Right kidney (tissue), 1 donor: ENCODE measurements at regions not wholly inside any gene's neighbourhood (a gene's known extent, or its start where the extent isn't known, plus 50 kb on each side); places are given as distances from the start of the nearest gene placed in this dataset.
"Not testable (repeated sequence)": the region's sequence is repeated elsewhere in the genome, so short reads cannot be mapped to it uniquely, and the experiment has no call there.

Source experiments
- DNase-seq: peaks from one replicate; pipeline ENCODE4 v3.0.0-alpha.2; 2016

- DNase-seq = no peak
These were observed 158.5 kb downstream of the KLRB1 start for GRCh38 chr12:9449181-9449580.

GRCh38 chr12:9448648-9449047 is 159.1 kb downstream of the KLRB1 start:
- peak; percentile 25 for DNase-seq

GRCh38 chr12:9447791-9448614 is 159.7 kb downstream of the KLRB1 start:
- DNase-seq = peak; percentile 92

GRCh38 chr12:9446883-9447761 is 160.6 kb downstream of the KLRB1 start:
- not testable (repeated sequence) for DNase-seq

GRCh38 chr12:9440428-9440827 is 167.3 kb downstream of the KLRB1 start:
- DNase-seq = not testable (repeated sequence)

- DNase-seq = not testable (repeated sequence)
These were observed 172.0 kb downstream of the KLRB1 start for GRCh38 chr12:9435682-9436081.

- DNase-seq = not testable (repeated sequence)
These were observed 177.3 kb downstream of the KLRB1 start for GRCh38 chr12:9430385-9430784.

GRCh38 chr12:9428856-9429255 is 178.9 kb downstream of the KLRB1 start:
- not testable (repeated sequence) for DNase-seq

- not testable (repeated sequence) for DNase-seq
These were observed 182.3 kb downstream of the KLRB1 start for GRCh38 chr12:9425429-9425828.

GRCh38 chr12:9424175-9424740 is 183.5 kb downstream of the KLRB1 start:
- not testable (repeated sequence) for DNase-seq

- DNase-seq = not testable (repeated sequence)
These were observed 185.0 kb downstream of the KLRB1 start for GRCh38 chr12:9422689-9423088.

- not testable (repeated sequence) for DNase-seq
These were observed 186.1 kb downstream of the KLRB1 start for GRCh38 chr12:9421520-9422086.

GRCh38 chr12:9420817-9421519 is 186.7 kb downstream of the KLRB1 start:
- not testable (repeated sequence) for DNase-seq

GRCh38 chr12:9418669-9419041 is 189.1 kb downstream of the KLRB1 start:
- not testable (repeated sequence) for DNase-seq

GRCh38 chr12:9417947-9418668 is 189.6 kb downstream of the KLRB1 start:
- DNase-seq = not testable (repeated sequence)

- DNase-seq = not testable (repeated sequence)
These were observed 190.4 kb downstream of the KLRB1 start for GRCh38 chr12:9417341-9417740.

GRCh38 chr12:9416346-9416745 is 191.4 kb downstream of the KLRB1 start:
- DNase-seq = not testable (repeated sequence)

- DNase-seq = not testable (repeated sequence)
These were observed 191.8 kb downstream of the KLRB1 start for GRCh38 chr12:9415898-9416297.

- DNase-seq = not testable (repeated sequence)
These were observed 193.9 kb downstream of the KLRB1 start for GRCh38 chr12:9413862-9414261.

GRCh38 chr12:9412459-9412858 is 195.3 kb downstream of the KLRB1 start:
- DNase-seq = not testable (repeated sequence)
